ENCODE measurements at regions not wholly inside any gene's neighbourhood (a gene's known extent, or its start where the extent isn't known, plus 50 kb on each side); places are given as distances from the start of the nearest gene placed in this dataset.
"Not testable (repeated sequence)": the region's sequence is repeated elsewhere in the genome, so short reads cannot be mapped to it uniquely, and the experiment has no call there.

DNA sequence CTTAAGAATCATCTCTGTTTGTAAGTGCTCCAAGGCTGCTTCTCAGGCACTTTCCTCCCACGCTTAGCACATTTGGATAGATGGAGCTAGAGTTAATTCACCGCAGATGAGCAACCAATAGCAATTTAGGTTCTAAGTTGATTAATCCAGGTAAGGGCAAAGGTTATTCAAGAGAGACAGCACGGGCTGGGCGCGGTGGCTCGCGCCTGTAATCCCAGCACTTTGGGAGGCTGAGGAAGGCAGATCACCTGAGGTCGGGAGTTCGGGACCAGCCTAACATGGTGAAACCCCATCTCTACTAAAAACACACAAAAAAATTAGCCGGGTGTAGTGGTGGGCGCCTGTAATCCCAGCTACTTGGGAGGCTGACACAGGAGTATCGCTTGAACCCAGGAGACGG, 54.5 kb upstream of the UNC13C start:
- DNase-seq (ENCODE audit: low spot score); ATAC-seq: not testable (repeated sequence)

GRCh38 chr15:53918180-53919079, 59.8 kb upstream of the UNC13C start:
- ATAC-seq (no peak), DNase-seq (ENCODE audit: low spot score) (no peak)

- DNase-seq (ENCODE audit: low spot score) (no peak), ATAC-seq (no peak)
Observed at GRCh38 chr15:53917109-53917508, 61.1 kb upstream of the UNC13C start.

DNA sequence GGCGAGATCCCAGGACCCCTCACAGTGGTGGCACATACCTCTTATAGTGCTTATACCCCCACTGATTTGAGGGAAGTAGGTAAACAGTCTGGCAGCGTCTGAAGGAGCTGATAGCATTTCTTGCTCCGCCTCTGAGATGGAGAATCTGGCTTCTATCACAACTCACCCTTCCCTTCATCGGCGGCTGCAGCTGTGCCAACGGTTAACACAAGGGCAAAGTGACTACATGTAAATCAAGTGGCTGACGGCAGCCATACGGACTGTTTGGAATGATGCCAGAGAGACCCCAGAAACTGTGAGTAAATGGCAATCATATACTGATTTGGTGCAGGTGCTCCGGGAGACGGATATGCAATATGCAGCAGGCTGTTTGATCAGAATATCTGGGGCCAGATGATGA, 66.8 kb upstream of the UNC13C start:
- no peak for ATAC-seq
- DNase-seq (ENCODE audit: low spot score), result no peak

- ATAC-seq, result no peak
Observed at GRCh38 chr15:53910852-53911251, 67.4 kb upstream of the UNC13C start.

GRCh38 chr15:53910236-53910849, 67.9 kb upstream of the UNC13C start:
- ATAC-seq (peak; percentile 36), DNase-seq (ENCODE audit: low spot score) (no peak)

More at GRCh38 chr15:53910852-53911251, 67.4 kb upstream of the UNC13C start:
- DNase-seq (ENCODE audit: low spot score), result no peak

DNA sequence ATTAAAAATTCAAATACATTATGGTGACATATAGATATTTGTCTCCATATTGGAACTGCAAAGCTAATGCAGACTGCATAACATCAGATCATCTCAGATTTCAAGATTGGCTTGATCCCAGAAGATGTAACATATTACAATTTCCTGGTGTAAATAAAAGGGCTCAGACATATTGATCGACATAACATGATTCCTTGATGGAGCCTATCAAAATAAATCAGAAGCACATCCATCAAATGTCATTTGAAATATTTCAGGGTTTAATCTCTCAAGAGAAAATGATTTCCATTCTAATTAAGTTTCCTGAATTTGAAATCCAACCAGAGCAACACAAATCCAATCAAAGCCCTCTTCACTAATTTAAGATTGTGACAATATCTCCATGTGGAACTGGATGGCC, 75.1 kb upstream of the UNC13C start:
- DNase-seq (ENCODE audit: low spot score) (no peak), ATAC-seq (no peak)

- not testable (repeated sequence) for DNase-seq (ENCODE audit: low spot score)
Observed at GRCh38 chr15:53893468-53893867, 84.8 kb upstream of the UNC13C start.

DNA sequence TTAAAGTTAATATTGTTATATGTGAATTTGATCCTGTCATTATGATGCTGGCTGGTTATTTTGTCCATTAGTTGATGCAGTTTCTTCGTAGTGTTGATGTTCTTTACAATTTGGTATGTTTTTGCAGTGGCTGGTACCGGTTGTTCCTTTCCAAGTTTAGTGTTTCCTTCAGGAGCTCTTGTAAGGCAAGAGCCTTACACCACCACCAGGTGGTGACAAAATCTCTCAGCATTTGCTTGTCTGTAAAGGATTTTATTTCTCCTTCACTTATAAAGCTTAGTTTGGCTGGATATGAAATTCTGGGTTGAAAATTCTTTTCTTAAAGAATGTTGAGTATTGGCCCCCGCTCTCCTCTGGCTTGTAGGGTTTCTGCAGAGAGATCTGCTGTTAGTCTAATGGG, 86.4 kb upstream of the UNC13C start:
- not testable (repeated sequence) for DNase-seq (ENCODE audit: low spot score); ATAC-seq

More at GRCh38 chr15:53893468-53893867, 84.8 kb upstream of the UNC13C start:
- not testable (repeated sequence) for ATAC-seq

DNA sequence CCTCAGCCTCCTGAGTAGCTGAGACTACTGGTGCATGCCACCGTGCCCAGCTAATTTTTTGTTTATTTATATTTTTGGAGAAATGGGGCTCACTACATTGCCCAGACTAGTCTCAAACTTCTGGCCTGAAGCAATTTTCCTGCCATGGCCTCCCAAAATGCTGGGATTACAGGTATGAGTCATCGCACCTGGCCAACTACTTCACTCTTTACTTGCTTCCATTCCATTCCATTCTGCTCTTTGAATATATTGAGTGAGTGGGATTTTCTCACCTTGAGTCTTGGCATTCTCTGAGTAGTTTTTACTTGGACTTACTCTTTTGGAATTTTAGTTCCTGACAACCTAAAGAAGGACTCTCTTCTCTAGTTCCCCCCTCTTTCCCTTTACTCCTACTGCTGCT, 93.8 kb upstream of the UNC13C start:
- DNase-seq (ENCODE audit: low spot score), result no peak
- ATAC-seq, result no peak

DNA sequence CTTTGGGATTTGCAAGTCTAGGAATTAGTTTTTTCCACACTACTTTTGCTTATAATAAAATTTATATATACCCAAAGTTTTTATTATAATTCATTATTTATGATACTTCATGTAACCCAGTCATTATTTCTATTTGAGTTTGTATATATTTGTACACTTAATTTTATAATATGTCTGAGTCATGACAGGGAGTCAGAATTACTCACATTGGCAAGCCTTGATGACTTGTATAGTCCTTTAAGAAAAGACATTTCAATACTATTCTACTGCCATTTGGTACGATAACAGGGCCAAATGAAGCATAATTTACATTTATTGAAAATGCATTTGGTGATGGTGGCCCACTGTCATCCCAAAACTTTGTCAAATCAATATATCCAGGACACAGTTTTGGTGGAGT, 95.9 kb upstream of the UNC13C start:
- DNase-seq (ENCODE audit: low spot score) (no peak), ATAC-seq (no peak)

DNA sequence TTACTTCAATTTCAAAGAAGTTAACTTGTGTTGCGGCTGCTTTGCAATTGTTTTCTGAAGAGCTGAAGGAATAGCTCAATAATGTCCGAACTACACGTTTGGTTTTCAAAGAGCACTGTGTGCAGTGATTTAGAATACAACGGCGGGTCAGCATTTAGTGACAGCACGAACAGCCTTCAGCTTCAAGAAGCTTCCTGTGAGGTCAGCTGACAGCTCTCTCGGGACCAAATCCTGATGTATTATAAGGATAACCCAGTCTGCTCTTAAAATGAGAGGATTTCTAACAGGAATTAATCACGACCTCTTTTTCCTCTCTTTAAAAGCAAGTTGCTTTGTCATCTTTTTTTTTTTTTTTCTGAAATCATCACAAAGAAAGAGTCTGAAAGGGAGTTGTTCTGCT, 97.9 kb upstream of the UNC13C start:
- ATAC-seq, result no peak
- DNase-seq (ENCODE audit: low spot score), result no peak

DNA sequence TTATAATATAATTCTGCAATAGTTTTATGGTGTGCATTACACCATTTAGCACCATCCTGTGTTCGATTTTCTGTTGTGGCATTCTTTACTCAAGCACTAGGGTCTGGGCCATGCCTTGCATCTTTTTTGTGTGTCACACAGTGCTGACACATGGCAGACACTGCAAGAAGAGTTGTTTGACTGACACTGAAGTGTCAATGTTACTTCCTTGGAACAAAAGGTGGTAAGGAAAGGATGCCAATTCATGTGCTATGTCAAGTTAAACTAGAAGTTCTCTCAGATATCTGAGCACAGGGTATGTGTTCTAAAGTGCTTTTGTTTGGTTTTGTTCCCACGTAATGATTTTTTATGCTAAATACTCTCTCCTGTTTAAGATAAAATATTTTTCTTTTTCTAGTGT, 102.5 kb upstream of the UNC13C start:
- no peak for ATAC-seq
- DNase-seq (ENCODE audit: low spot score), result no peak

GRCh38 chr15:53875139-53875538, 103.1 kb upstream of the UNC13C start:
- DNase-seq (ENCODE audit: low spot score) (no peak), ATAC-seq (no peak)

- ATAC-seq, result no peak
Observed at GRCh38 chr15:53872410-53872809, 105.8 kb upstream of the UNC13C start.

GRCh38 chr15:53869806-53870073, 108.5 kb upstream of the UNC13C start:
- DNase-seq (ENCODE audit: low spot score) (no peak), ATAC-seq (no peak)

More at GRCh38 chr15:53872410-53872809, 105.8 kb upstream of the UNC13C start:
- DNase-seq (ENCODE audit: low spot score), result no peak

DNA sequence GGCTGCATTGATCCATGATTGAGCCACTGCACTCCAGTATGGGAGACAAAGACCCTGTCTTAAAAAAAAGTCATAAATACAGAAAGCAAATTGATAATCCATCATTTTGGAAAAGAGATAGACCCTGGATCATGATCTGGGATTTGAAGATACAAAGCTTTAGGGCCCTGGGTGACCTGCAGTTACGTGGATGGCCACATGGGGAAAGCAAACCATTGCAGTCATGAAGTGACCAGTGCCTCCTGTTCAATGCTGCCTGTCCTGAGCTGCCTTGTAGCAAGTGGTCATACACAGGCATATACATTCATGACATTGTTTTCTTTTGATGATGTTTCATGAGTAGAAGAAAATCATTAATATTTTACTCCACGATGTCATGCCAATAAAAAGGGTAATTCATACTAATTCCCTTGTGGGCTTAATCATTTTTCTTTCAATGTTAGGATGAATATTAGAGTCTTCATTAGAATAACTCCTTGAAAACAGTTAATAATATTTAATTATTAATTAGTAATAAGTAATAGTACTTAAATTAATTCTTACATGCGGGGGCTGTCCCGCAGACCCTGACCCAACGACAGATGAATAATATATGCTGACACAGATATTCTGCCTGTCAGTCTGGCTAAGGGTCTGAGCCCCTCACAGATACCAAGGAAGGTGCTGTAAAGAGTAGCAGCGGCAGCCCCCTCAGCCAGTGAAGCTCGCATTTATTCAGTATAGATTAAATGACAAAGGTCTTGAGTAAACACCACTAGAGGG, 109.0 kb upstream of the UNC13C start:
- no peak for ATAC-seq
- no peak for DNase-seq (ENCODE audit: low spot score)

DNA sequence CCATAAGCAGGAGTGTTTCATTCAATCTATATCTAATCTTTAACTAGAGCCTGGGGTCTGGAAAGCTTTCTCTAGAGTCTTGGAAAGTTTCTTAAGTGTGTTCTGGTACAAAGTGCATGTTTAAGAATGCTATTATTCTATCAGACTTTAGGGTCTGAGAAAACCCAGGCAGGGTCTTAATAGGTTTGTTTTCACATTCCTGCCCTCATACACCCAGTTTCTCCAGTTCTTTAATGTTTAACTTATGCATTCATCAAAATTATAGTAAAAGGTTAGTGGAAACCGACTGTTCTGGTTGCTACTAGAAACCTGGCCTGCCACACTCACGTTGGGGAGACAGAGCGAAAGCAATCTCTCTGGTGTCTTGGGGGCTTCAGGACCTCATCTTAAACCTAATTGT, 102.9 kb upstream of the WDR72 start:
- DNase-seq (ENCODE audit: low spot score) (no peak), ATAC-seq (no peak)

DNA sequence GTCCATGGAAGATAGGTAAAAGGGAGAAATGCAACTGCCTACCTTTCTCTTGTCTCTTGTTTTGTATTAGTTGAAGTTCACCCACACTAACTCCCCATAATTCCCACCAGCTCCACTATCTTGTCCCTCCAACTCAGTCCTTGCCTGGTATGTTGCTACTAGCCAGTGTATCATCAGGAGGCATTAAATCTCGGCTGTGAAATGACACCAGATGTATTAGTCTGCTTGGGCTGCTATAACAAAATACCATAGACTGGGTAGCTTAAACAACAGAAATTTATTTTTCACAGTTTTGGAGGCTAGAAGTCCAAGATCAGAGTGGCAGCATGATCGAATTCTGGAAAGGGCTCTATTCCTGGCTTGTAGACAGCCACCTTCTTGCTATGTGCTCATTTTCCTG, 102.3 kb upstream of the WDR72 start:
- DNase-seq (ENCODE audit: low spot score), result no peak
- ATAC-seq, result no peak

GRCh38 chr15:53851110-53851848, 91.8 kb upstream of the WDR72 start:
- DNase-seq (ENCODE audit: low spot score), result no peak
- no peak for ATAC-seq

GRCh38 chr15:53847745-53848144, 88.3 kb upstream of the WDR72 start:
- DNase-seq (ENCODE audit: low spot score), result no peak
- no peak for ATAC-seq

Data from left lobe of liver (tissue), 2 donors.